Osteocyte (in vitro differentiated cells): ENCODE measurements at regions not wholly inside any gene's neighbourhood (a gene's known extent, or its start where the extent isn't known, plus 50 kb on each side); places are given as distances from the start of the nearest gene placed in this dataset.

Experiments used
- DNase-seq: peaks from one replicate; pipeline ENCODE4 v3.0.0; 2021; ENCODE audit warnings: mixed read lengths; ENCODE audit not compliant: unreplicated experiment; ENCODE audit errors: extremely low spot score
- H3K27ac Mint-ChIP-seq: one replicate; pipeline ENCODE4 v1.8.0; 2021; ENCODE audit warnings: mild to moderate bottlenecking, mixed read lengths; ENCODE audit not compliant: unreplicated experiment
- H3K27me3 Mint-ChIP-seq: one replicate; pipeline ENCODE4 v1.8.0; 2021; ENCODE audit warnings: mixed read lengths; ENCODE audit not compliant: unreplicated experiment
- H3K36me3 Mint-ChIP-seq: one replicate; pipeline ENCODE4 v1.8.0; 2021; ENCODE audit warnings: mixed read lengths; ENCODE audit not compliant: unreplicated experiment
- H3K4me1 Mint-ChIP-seq: one replicate; pipeline ENCODE4 v1.8.0; 2021; ENCODE audit warnings: mixed read lengths; ENCODE audit not compliant: unreplicated experiment
- H3K4me3 Mint-ChIP-seq: one replicate; pipeline ENCODE4 v1.8.0; 2021; ENCODE audit warnings: mild to moderate bottlenecking, moderate library complexity, mixed read lengths; ENCODE audit not compliant: unreplicated experiment
- H3K9me3 Mint-ChIP-seq: one replicate; pipeline ENCODE4 v1.8.0; 2021; ENCODE audit warnings: mixed read lengths; ENCODE audit not compliant: unreplicated experiment
- TF ChIP-seq, protein P1 (sequence below): fragments of 200-600 bp; sonication (generic); IDR thresholded peaks from 2 replicates; pipeline ENCODE4 v1.5.0; 2021; ENCODE audit warnings: antibody characterized with exemption, mild to moderate bottlenecking, moderate library complexity

DNA sequence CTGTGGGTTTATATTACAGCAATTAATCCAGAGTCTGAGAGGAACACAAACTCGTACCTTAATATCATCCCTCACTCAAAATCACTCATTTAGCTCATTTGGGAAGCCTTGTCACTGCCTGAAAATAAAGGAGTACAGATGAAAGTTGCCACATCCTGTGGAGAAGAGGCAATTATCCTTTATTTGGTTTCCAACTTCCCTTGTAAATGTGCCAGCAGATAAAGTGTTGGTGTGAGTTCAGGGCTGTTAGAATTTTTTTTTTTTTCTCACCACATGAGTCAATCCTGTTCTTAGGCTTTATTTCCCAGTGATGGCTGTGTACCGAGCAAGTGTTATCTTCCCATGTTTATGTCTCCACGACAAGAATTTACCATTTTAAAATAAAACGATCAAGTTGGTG lies 99.0 kb upstream of the SMIM30 start:
- TF ChIP-seq, protein P1, sequence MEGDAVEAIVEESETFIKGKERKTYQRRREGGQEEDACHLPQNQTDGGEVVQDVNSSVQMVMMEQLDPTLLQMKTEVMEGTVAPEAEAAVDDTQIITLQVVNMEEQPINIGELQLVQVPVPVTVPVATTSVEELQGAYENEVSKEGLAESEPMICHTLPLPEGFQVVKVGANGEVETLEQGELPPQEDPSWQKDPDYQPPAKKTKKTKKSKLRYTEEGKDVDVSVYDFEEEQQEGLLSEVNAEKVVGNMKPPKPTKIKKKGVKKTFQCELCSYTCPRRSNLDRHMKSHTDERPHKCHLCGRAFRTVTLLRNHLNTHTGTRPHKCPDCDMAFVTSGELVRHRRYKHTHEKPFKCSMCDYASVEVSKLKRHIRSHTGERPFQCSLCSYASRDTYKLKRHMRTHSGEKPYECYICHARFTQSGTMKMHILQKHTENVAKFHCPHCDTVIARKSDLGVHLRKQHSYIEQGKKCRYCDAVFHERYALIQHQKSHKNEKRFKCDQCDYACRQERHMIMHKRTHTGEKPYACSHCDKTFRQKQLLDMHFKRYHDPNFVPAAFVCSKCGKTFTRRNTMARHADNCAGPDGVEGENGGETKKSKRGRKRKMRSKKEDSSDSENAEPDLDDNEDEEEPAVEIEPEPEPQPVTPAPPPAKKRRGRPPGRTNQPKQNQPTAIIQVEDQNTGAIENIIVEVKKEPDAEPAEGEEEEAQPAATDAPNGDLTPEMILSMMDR = no peak

DNA sequence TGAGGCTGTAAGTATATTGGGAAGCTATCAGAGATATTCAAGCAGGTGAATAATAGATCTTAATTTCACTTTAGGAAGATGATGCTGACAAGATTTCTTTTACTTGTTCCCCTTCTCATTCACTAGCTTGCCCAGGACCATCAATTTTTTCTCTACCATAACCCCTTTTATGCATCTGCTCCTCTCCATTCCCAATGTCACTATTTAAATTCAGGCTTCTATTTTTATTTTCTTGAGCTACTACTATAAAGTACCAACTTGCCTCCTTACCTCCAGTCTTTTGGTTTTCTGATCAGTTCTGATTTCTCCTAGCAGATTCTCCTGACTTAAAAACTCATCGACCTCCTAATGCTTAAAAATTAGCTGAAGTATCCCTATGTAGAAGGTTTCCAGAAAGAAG lies 97.7 kb upstream of the SMIM30 start:
- Mint-ChIP-seq H3K27ac (no peak overlapping the region), H3K4me1 (no peaks in the 10 kb centered on the region), H3K9me3 (no peaks in the 10 kb centered on the region), H3K27me3 (peaks cover 9% of the 10 kb centered on the region), H3K4me3 (no peak overlapping the region), H3K36me3 (no peaks in the 10 kb centered on the region)
- no peak for DNase-seq
- TF ChIP-seq, protein P1 = no peak

More for the DNA sequence above, 99.0 kb upstream of the SMIM30 start:
- DNase-seq = no peak
- no peaks in the 10 kb centered on the region for H3K4me1 Mint-ChIP-seq
- no peak overlapping the region for H3K27ac Mint-ChIP-seq
- H3K27me3 Mint-ChIP-seq = peaks cover 16% of the 10 kb centered on the region
- H3K4me3 Mint-ChIP-seq = no peak overlapping the region
- no peaks in the 10 kb centered on the region for H3K9me3 Mint-ChIP-seq
- H3K36me3 Mint-ChIP-seq = no peaks in the 10 kb centered on the region

DNA sequence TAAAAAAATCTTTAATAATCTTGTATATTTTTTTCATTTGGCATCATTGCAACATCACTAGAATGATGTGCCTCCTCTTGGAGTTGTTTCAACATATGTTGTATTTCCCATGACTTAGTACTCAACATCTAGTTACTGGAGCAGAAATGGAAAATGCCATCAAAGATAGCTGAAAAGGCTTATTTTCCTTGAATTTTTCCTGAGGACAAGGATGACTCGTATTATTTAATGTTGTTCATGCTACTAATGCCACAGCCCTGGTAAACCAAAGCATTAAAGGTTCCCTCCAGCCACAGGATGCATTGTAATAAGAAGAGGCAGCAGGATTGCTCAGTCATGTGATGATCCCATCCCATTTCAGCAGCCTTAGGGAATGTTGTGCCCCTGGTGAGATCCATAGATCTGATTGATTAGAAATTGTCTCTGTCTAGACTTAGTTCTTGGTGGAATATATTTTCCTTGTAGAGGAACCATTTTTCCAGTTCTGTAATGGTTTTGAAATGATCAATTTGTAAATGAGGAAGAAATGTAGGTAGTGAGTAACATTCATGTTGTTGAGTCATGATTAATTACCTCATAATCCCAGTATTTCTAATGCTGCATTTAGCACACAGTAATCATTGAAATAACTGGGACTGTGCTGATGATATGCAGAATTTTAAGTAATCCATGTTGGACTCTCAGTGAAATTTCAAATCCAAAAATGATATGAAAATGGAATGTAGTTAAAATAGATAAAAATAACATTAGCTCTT lies 91.3 kb upstream of the SMIM30 start:
- Mint-ChIP-seq H3K4me3 (no peak overlapping the region), H3K27me3 (peaks cover 5% of the 10 kb centered on the region), H3K36me3 (no peaks in the 10 kb centered on the region), H3K27ac (no peak overlapping the region), H3K9me3 (no peaks in the 10 kb centered on the region), H3K4me1 (no peaks in the 10 kb centered on the region)
- TF ChIP-seq, protein P1 = no peak
- no peak for DNase-seq

DNA sequence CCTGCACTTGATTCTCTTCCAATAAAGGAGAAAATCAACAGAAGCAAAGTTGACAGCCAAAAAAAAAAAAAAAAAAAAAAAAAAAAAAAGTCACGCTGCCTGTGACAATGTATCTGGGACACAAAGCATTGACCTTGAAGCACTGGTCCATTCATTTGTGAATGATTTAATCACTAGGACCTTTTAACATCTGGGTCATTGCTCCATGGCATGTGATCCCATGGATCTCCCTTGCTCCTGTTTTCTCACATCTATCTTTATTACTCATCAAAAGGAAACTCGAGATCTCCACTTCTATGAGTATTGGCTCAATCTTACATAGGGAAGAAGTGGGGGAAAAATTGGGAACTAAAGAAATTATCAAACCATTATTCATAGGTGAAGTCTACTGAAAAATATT lies 89.6 kb upstream of the SMIM30 start:
- Mint-ChIP-seq H3K27ac (no peak overlapping the region), H3K4me1 (no peaks in the 10 kb centered on the region), H3K27me3 (peaks cover 3% of the 10 kb centered on the region), H3K36me3 (no peaks in the 10 kb centered on the region), H3K9me3 (no peaks in the 10 kb centered on the region), H3K4me3 (no peak overlapping the region)
- TF ChIP-seq, protein P1 = no peak
- no peak for DNase-seq

DNA sequence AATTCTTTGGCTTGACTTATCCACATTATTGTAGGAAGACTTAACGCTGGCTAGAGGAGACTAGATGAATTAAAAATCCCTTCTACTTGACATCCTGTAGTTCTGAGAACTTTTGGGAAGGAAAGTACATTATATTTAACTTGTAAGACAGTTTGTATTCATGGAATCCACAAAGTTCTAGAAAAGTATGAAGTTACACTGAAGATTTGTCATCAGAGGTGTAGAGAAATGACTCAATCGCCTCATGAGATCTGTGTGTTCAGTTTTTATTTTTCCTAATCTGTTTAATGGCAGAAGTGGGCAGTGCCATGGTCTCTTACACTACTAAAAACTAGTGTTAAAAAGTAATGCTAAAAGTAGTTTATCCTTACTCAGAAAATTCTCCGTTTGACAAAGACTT lies 89.1 kb upstream of the SMIM30 start:
- H3K36me3 Mint-ChIP-seq = no peaks in the 10 kb centered on the region
- no peaks in the 10 kb centered on the region for H3K9me3 Mint-ChIP-seq
- no peaks in the 10 kb centered on the region for H3K27me3 Mint-ChIP-seq
- no peak overlapping the region for H3K4me3 Mint-ChIP-seq
- no peak overlapping the region for H3K27ac Mint-ChIP-seq
- TF ChIP-seq, protein P1 = no peak
- H3K4me1 Mint-ChIP-seq = no peaks in the 10 kb centered on the region
- DNase-seq = no peak
